H1 (cell line): ENCODE measurements at regions not wholly inside any gene's neighbourhood (a gene's known extent, or its start where the extent isn't known, plus 50 kb on each side); places are given as distances from the start of the nearest gene placed in this dataset.

Source experiments
- CTCF ChIA-PET: fragments of 300-600 bp; sonication (Branson Sonifier 250); formaldehyde crosslinking; loops from one replicate; lab custom pipeline; 2021; ENCODE audit not compliant: partially characterized antibody; lab: Charles Lee
- POLR2A ChIA-PET: fragments of 300-600 bp; sonication (Branson Sonifier 250); formaldehyde crosslinking; loops from one replicate; lab custom pipeline; 2021; ENCODE audit warnings: inconsistent platforms; ENCODE audit not compliant: partially characterized antibody; lab: Charles Lee
- DNase-seq, 2 experiments: peaks; one replicate each; pipeline versions ENCODE4 v3.0.0 to v3.0.0-alpha.2; 2010 to 2022; ENCODE audit warnings: low spot score in 2 of 2, low read depth in 1 of 2, mixed read lengths in 1 of 2
- FAIRE-seq: peaks from 2 replicates; lab custom pipeline; 2011; peaks lifted over from hg19 to GRCh38; lab: Jason Lieb, UNC
- H2AFZ ChIP-seq: 2 replicates; pipeline ENCODE4 v1.8.1; 2012; ENCODE audit warnings: low read length, inconsistent platforms
- H2AK5ac ChIP-seq: 2 replicates; pipeline ENCODE4 v1.6.1; 2013; ENCODE audit warnings: low read depth, low read length
- H2BK120ac ChIP-seq: replicated peaks from 2 replicates; pipeline ENCODE3; 2013; ENCODE audit warnings: low read depth, low read length, inconsistent platforms
- H2BK12ac ChIP-seq: 2 replicates; pipeline ENCODE4 v1.6.1; 2013; ENCODE audit warnings: low read depth, low read length
- H2BK15ac ChIP-seq: 2 replicates; pipeline ENCODE4 v1.6.1; 2013; ENCODE audit warnings: low read length
- H2BK20ac ChIP-seq: 2 replicates; pipeline ENCODE4 v1.6.1; 2013; ENCODE audit warnings: low read length
- H2BK5ac ChIP-seq: 2 replicates; pipeline ENCODE4 v1.6.1; 2013; ENCODE audit warnings: low read depth, low read length
- H3K14ac ChIP-seq: 2 replicates; pipeline ENCODE4 v1.6.1; 2013; ENCODE audit warnings: inconsistent platforms; ENCODE audit not compliant: insufficient read length
- H3K18ac ChIP-seq: 2 replicates; pipeline ENCODE4 v1.6.1; 2013; ENCODE audit warnings: low read length; ENCODE audit errors: extremely low read depth
- H3K23ac ChIP-seq: 2 replicates; pipeline ENCODE4 v1.6.1; 2013; ENCODE audit warnings: inconsistent platforms; ENCODE audit not compliant: insufficient read length
- H3K23me2 ChIP-seq: 2 replicates; pipeline ENCODE4 v1.6.1; 2013; ENCODE audit warnings: low read depth, low read length
- H3K27ac ChIP-seq: 2 replicates; pipeline ENCODE4 v1.6.1; 2011; ENCODE audit warnings: low read depth, low read length, inconsistent platforms
- H3K27me3 ChIP-seq, 4 experiments: replicated peaks in 1 of 4; 1 replicate in 1 of 4; 2 replicates in 3 of 4; pipeline versions ENCODE4 v1.6.1 to v1.8.1; 2011 to 2013; ENCODE audit warnings: low read length in 3 of 4, mild to moderate bottlenecking in 3 of 4, inconsistent platforms in 2 of 4, mixed read lengths in 2 of 4, moderate library complexity in 1 of 4; ENCODE audit not compliant: control insufficient read depth in 3 of 4, insufficient read depth in 3 of 4; ENCODE audit errors: extremely low read depth in 1 of 4
- H3K36me3 ChIP-seq, 4 experiments: 2 replicates each; pipeline versions ENCODE4 v1.6.1 to v1.8.1; 2011 to 2013; ENCODE audit warnings: mild to moderate bottlenecking in 4 of 4, low read length in 3 of 4, moderate library complexity in 2 of 4, control low read depth in 1 of 4, inconsistent platforms in 1 of 4; ENCODE audit not compliant: insufficient read depth in 4 of 4, control insufficient read depth in 2 of 4
- H3K4ac ChIP-seq: replicated peaks from 2 replicates; pipeline ENCODE3; 2013; ENCODE audit warnings: low read length, low read depth, mixed read lengths, inconsistent platforms; ENCODE audit not compliant: insufficient read length
- H3K4me1 ChIP-seq, 4 experiments: replicated peaks in 1 of 4; 1 replicate in 1 of 4; 2 replicates in 3 of 4; pipeline versions ENCODE4 v1.6.1 to v1.8.1; 2011 to 2013; ENCODE audit warnings: low read length in 3 of 4, inconsistent platforms in 2 of 4, mixed read lengths in 1 of 4; ENCODE audit not compliant: insufficient read depth in 4 of 4, control insufficient read depth in 3 of 4
- H3K4me2 ChIP-seq, 2 experiments: 2 replicates each; pipeline versions ENCODE4 v1.6.1 to v1.8.1; 2011 to 2013; ENCODE audit warnings: low read depth in 2 of 2, low read length in 2 of 2, control low read depth in 1 of 2, inconsistent platforms in 1 of 2, mild to moderate bottlenecking in 1 of 2; ENCODE audit not compliant: insufficient read depth in 1 of 2
- H3K4me3 ChIP-seq, 4 experiments: fragments of 200-600, 300-600 bp in 1 of 4; sonication (generic), shearing (Covaris generic), sonication (Bioruptor Twin) in 1 of 4; 2 replicates each; pipeline versions ENCODE4 v1.5.1 to v1.8.1; 2011 to 2016; ENCODE audit warnings: low read length in 4 of 4, low read depth in 3 of 4, control low read depth in 2 of 4, inconsistent platforms in 2 of 4, mild to moderate bottlenecking in 2 of 4, mixed read lengths in 1 of 4, moderate library complexity in 1 of 4; ENCODE audit not compliant: insufficient read depth in 2 of 4; ENCODE audit errors: extremely low read depth in 1 of 4
- H3K56ac ChIP-seq: replicated peaks from 2 replicates; pipeline ENCODE3; 2013; ENCODE audit warnings: low read depth, mild to moderate bottlenecking, mixed read lengths, low read length, inconsistent platforms; ENCODE audit not compliant: insufficient read length
- H3K79me1 ChIP-seq: 2 replicates; pipeline ENCODE4 v1.6.1; 2013; ENCODE audit warnings: low read depth, low read length, control low read depth
- H3K79me2 ChIP-seq, 2 experiments: 2 replicates each; pipeline versions ENCODE4 v1.6.1 to v1.8.1; 2012 to 2013; ENCODE audit warnings: low read length in 2 of 2, mild to moderate bottlenecking in 2 of 2, inconsistent platforms in 1 of 2; ENCODE audit not compliant: insufficient read depth in 2 of 2, control insufficient read depth in 1 of 2
- H3K9ac ChIP-seq, 4 experiments: replicated peaks in 1 of 4; 1 replicate in 1 of 4; 2 replicates in 3 of 4; pipeline versions ENCODE4 v1.6.1 to v1.8.1; 2011 to 2013; ENCODE audit warnings: low read depth in 3 of 4, low read length in 3 of 4, control low read depth in 2 of 4, mild to moderate bottlenecking in 2 of 4, moderate library complexity in 2 of 4, inconsistent platforms in 1 of 4; ENCODE audit errors: extremely low read depth in 1 of 4
- H3K9me3 ChIP-seq, 2 experiments: 2 replicates each; pipeline versions ENCODE4 v1.6.1 to v1.8.1; 2012 to 2013; ENCODE audit warnings: mild to moderate bottlenecking in 2 of 2, moderate library complexity in 2 of 2, control low read depth in 1 of 2, inconsistent platforms in 1 of 2, low read depth in 1 of 2, low read length in 1 of 2, mixed read lengths in 1 of 2; ENCODE audit not compliant: insufficient read depth in 2 of 2
- H4K20me1 ChIP-seq, 2 experiments: replicated peaks in 1 of 2; 2 replicates each; pipeline versions ENCODE3 to v1.8.1; 2011 to 2013; ENCODE audit warnings: inconsistent platforms in 2 of 2, low read length in 2 of 2, mild to moderate bottlenecking in 1 of 2; ENCODE audit not compliant: insufficient read depth in 2 of 2, control insufficient read depth in 1 of 2
- H4K5ac ChIP-seq: 2 replicates; pipeline ENCODE4 v1.6.1; 2013; ENCODE audit warnings: low read length, low read depth, mixed read lengths, inconsistent platforms; ENCODE audit not compliant: insufficient read length
- H4K8ac ChIP-seq: 2 replicates; pipeline ENCODE4 v1.8.0; 2013; ENCODE audit warnings: mild to moderate bottlenecking, moderate library complexity, low read length, inconsistent platforms; ENCODE audit not compliant: insufficient read depth; ENCODE audit errors: extremely low read depth
- H4K91ac ChIP-seq: replicated peaks from 2 replicates; pipeline ENCODE3; 2013; ENCODE audit warnings: low read length, mixed read lengths, inconsistent platforms; ENCODE audit not compliant: insufficient read length
- BRCA1 ChIP-seq: IDR thresholded peaks from 2 replicates; pipeline ENCODE4 v1.6.1; 2012; ENCODE audit warnings: low read depth, low read length, improper control_type of control experiment
- EGR1 ChIP-seq: IDR thresholded peaks from 2 replicates; pipeline ENCODE4 v1.6.1; 2011; ENCODE audit warnings: low read depth, low read length, borderline replicate concordance
- MAFK ChIP-seq: IDR thresholded peaks from 2 replicates; pipeline ENCODE4 v1.6.1; 2012; ENCODE audit warnings: low read depth, mild to moderate bottlenecking, improper control_type of control experiment, low read length
- RBBP5 ChIP-seq: IDR thresholded peaks from 2 replicates; pipeline ENCODE4 v1.7.1; 2012; ENCODE audit warnings: low read depth, mild to moderate bottlenecking, inconsistent platforms, low read length, moderate library complexity, borderline replicate concordance
- SIX5 ChIP-seq: IDR thresholded peaks from 2 replicates; pipeline ENCODE4 v1.6.1; 2011; ENCODE audit warnings: mild to moderate bottlenecking, low read depth, low read length
- SUZ12 ChIP-seq: fragments of 200-600 bp; sonication (generic); IDR thresholded peaks from 2 replicates; pipeline ENCODE4 v1.6.1; 2012; ENCODE audit warnings: mild to moderate bottlenecking, inconsistent platforms, low read length, moderate library complexity, mixed read lengths
- TEAD4 ChIP-seq: IDR thresholded peaks from 2 replicates; pipeline ENCODE4 v1.6.1; 2012; ENCODE audit warnings: low read depth, low read length, inconsistent platforms, mixed read lengths
- ZNF274 ChIP-seq: IDR thresholded peaks from 2 replicates; pipeline ENCODE4 v1.7.0; 2012; ENCODE audit warnings: low read length, borderline replicate concordance; ENCODE audit errors: extremely low read depth
- WGBS, 2 experiments: shearing (Covaris generic) in 1 of 2; methylation state at CpG; one replicate each; pipeline versions ENCODE4 v1.1.6 to v1.1.7; 2013 to 2015; ENCODE audit warnings: low lambda C conversion rate in 2 of 2, mixed read lengths in 2 of 2, inconsistent platforms in 1 of 2, low coverage in 1 of 2, missing lambda C conversion rate in 1 of 2; ENCODE audit not compliant: insufficient replicate concordance in 2 of 2, insufficient coverage in 1 of 2, insufficient read length in 1 of 2; ENCODE audit errors: extremely low coverage in 1 of 2, missing lambda C conversion rate in 1 of 2; 5-methylcytosine and 5-hydroxymethylcytosine counted together

DNA sequence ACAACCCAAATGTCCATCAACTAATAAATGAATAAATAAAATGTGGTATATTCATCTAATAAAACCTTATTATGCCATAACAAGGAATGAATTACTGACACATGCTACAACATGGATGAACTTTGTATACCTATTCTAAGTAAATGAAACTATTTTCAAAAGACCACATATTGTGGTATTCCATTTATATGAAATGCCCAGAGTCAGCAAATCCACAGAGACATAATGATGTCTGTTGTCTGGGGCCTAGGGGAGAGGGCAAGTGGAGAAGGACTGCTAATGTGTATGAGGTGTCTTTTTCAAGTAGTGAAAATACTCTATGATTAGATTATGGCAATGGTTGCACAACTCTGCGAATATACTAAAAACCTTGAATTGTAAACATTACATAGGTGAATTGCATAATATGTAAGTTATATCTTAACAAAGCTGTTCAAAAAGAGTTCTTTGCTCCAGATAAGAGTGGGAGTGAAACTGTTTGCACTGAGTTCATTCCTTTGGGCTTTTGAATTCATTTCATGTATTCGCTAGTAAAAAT is 464.2 kb downstream of the NUF2 start:
- Histone ChIP-seq H3K18ac (no peak overlapping the region), H3K14ac (no peak overlapping the region), H4K8ac (no peak overlapping the region), H2BK12ac (no peak overlapping the region), H4K20me1 (no peaks in the 10 kb centered on the region), H4K5ac (no peak overlapping the region), H3K27ac (no peak overlapping the region), H3K4me3 (no peak overlapping the region), H2AFZ (no peak overlapping the region), H3K56ac (no peak overlapping the region), H3K9ac (no peak overlapping the region), H2BK5ac (no peak overlapping the region), H2BK20ac (no peak overlapping the region), H2AK5ac (no peak overlapping the region), H2BK15ac (no peak overlapping the region), H3K4me2 (no peak overlapping the region), H4K91ac (no peak overlapping the region), H3K27me3 (no peaks in the 10 kb centered on the region), H3K36me3 (no peaks in the 10 kb centered on the region), H3K4me1 (no peaks in the 10 kb centered on the region), H3K9me3 (peaks cover 0 to 5% of the 10 kb centered on the region in 2 experiments; a peak in 1 of 4 replicates), H3K23ac (no peak overlapping the region), H3K79me2 (no peaks in the 10 kb centered on the region), H3K23me2 (no peaks in the 10 kb centered on the region), H3K4ac (no peak overlapping the region), H2BK120ac (no peak overlapping the region), H3K79me1 (no peaks in the 10 kb centered on the region)
- ChIA-PET POLR2A (no interaction called here), CTCF (no interaction called here)
- FAIRE-seq (no peak), DNase-seq (no peak)
- TF ChIP-seq RBBP5: no peak
- TF ChIP-seq SIX5: no peak
- TF ChIP-seq EGR1: no peak
- no peak for TF ChIP-seq ZNF274
- TF ChIP-seq TEAD4: no peak
- no peak for TF ChIP-seq MAFK
- no peak for TF ChIP-seq SUZ12
- TF ChIP-seq BRCA1: no peak
- WGBS, 2 experiments: 84% methylated on average over 2 of the region's 2 CpGs; no CpG with 5 or more reads in 1 of the 2 experiments
